ENCODE measurements at regions not wholly inside any gene's neighbourhood (a gene's known extent, or its start where the extent isn't known, plus 50 kb on each side); places are given as distances from the start of the nearest gene placed in this dataset.

GRCh38 chr11:25992294-25992693, 339.6 kb upstream of the ANO3 start:
- no peak for DNase-seq

- no peak for DNase-seq
These were observed 338.9 kb upstream of the ANO3 start for GRCh38 chr11:25993016-25993415.

DNA sequence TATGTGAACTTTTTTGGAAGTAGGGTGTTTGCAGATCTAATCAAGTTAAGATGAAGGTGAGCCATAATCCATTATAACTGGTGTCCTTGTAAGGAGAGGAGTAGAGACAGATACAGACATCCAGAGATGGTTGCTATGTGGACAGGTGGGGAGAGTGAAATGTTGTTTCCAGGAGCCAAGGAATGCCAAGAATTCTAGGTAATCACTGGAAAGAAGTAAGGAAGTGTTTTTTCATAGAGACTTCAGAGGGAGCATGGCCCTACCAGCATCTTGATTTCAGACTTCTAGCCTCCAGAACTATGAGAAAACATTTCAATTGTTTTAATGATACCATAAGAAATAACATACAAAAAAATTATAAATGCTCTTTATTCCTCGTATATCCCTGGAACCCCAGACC, 320.5 kb upstream of the ANO3 start:
- DNase-seq, result no peak

GRCh38 chr11:26014456-26015115, 317.3 kb upstream of the ANO3 start:
- DNase-seq, result no peak

DNA sequence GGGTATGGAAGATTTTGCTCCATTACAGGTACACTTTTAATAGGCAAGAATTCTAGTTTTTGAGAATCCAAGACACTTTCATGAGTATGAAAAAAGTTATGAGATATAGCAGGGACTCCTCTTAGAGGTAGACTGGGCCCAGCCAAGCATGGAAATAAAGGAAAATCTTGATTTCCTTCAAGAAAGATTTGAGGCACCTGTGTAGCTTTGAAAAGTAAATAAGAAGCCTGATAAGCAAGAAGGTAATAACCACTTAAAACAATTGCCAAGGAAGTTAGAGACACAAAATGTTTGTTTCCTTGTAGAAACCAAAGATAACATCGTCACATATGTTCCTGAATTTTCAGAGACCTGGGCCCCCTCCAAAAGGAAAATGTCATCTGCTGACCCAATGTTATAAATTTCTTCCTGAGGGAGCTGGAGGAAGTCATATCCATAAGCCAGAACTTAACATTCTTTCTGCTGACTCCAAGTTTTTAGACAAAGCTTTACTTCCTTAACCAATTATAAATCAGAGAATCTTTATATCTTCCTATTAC, 314.5 kb upstream of the ANO3 start:
- peak; percentile 53 for DNase-seq

GRCh38 chr11:26017903-26018302, 314.0 kb upstream of the ANO3 start:
- no peak for DNase-seq

- no peak for DNase-seq
These were observed 313.6 kb upstream of the ANO3 start for GRCh38 chr11:26018336-26018735.

DNA sequence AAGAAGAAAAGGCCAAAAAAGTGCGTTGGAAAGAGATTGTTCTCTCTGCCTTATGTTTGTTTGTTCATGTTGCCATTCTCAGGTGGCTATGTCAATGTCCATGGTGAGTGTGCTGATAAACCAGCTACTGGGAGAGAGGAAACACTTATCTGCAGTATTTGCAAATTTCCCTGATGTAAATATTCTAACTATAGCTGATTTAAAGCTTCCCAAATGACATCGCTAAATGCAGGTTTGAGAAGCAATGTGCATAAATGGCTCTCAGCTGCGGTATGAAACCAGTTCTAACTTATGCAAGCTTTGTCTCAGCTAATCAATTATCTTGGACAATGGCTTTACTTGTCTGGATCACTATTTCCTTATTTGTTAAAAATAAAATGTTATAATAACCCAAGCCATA, 312.5 kb upstream of the ANO3 start:
- no peak for DNase-seq

DNA sequence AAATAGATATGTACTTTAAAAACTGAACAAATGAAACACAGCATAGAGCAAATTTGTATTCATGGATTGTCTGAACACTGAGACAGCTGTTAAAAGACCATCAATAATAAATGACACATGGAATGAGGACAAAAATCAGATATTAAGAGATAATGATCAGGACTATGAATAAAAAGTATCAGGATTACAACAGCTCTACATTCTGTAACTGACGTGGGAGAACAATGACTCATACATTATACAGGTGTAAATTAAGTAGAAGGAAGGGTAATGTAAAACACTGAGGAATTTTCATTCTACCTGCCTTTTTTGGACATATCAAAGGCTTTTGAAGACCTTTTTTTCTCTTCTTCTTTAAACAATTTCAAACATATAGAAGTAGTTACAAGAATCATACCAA, 310.9 kb upstream of the ANO3 start:
- DNase-seq, result no peak

- no peak for DNase-seq
These were observed 308.9 kb upstream of the ANO3 start for GRCh38 chr11:26023057-26023456.

DNA sequence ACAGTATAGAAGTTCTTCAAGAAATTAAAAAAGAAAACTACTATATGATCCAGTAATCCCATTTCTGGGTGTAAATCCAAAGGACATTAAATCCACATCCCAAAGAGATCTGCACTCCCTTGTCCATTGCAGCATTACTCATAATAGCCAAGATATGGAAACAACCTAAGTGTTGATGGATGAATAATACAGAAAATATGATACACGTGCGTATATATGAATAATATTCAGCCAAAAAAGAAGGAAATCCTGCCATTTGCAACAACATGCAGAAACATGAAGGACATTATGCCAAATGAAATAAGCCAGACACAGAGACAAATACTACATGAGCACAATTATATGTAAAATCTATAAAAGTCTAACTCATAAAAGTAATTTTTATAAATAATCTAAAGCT, 306.3 kb upstream of the ANO3 start:
- no peak for DNase-seq

GRCh38 chr11:26026078-26026477, 305.9 kb upstream of the ANO3 start:
- no peak for DNase-seq

GRCh38 chr11:26027887-26028286, 304.0 kb upstream of the ANO3 start:
- DNase-seq, result no peak

GRCh38 chr11:26028393-26028911, 303.5 kb upstream of the ANO3 start:
- no peak for DNase-seq

DNA sequence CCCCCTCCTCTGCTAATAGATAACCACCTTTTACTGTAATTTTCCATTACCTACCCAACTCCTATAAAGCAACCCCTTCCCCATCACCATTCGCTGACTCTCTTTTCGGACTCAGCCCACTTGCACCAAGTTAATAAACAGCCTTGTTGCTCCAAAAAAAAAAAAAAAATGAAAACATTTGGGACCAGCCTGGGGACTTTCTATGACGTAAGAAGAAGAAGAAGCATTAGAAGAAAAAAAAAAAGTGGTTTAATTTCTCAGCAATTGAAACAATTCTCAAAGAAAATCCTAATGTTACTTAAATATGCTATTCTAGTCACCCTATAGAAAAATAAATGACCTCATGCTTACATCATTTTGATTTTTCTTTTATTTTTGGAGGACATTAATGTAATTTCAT, 301.5 kb upstream of the ANO3 start:
- no peak for DNase-seq

GRCh38 chr11:26032241-26032640, 299.7 kb upstream of the ANO3 start:
- no peak for DNase-seq

GRCh38 chr11:26035696-26036095, 296.2 kb upstream of the ANO3 start:
- DNase-seq, result no peak

- DNase-seq, result no peak
These were observed 294.2 kb upstream of the ANO3 start for GRCh38 chr11:26037716-26038115.

- DNase-seq, result no peak
These were observed 291.6 kb upstream of the ANO3 start for GRCh38 chr11:26040339-26040738.

- DNase-seq, result no peak
These were observed 289.8 kb upstream of the ANO3 start for GRCh38 chr11:26042113-26042512.

GRCh38 chr11:26043665-26044064, 288.3 kb upstream of the ANO3 start:
- no peak for DNase-seq

DNA sequence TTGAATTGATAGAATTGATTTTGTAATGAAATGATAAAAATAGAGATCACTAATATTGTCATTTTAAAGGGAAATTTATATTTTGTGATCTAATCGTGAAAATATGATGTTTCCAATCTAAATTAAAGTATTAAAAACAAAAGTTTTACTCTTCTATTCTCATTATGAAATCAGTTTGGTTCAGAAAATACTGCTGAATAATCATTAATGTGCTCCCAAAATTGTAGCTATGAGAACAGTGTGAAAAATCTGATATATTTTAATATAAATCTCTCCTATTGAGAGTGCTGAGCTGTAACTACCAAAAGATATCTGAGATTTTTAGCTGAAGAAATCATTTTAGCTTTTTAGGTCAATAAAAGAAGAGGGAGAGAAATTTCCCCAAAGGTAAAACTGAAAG, 287.5 kb upstream of the ANO3 start:
- no peak for DNase-seq

DNA sequence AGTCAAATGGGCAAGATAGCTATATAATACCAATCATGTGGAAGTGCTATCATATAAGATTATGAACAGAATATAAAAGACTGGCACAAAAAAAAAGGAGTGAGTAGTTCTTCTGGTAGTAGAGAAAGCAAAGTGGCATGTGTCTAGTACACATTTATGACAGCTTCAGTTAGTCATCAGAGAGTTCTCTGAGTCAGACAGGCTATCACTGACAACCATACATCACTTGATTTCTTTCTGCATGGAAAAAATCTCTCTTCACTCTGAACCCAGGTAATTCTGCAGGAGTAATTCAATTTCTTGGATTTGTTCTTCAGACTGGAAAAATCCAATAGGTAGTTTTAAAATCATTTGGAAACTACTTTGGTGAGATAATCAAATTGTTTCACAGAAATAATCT, 286.8 kb upstream of the ANO3 start:
- no peak for DNase-seq

DNA sequence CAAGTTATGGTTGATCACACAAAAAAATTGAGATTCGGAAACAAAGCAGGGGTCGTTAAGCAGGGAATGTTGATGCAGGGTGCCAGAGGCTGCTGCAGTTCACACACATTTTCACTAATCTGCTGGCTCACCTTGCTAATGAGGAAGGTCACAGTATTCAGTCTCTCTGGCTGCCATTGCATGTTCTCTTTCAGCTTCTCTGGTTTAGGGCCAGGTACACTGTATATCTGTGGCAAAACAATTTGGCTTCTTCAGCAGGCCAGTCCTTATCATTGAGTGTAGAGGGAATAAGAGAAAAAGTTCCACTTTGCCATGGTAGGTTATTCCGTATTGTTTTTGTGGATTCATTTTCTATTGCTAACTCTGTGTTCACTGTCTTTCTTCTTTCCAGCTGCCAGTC, 283.7 kb upstream of the ANO3 start:
- no peak for DNase-seq

DNA sequence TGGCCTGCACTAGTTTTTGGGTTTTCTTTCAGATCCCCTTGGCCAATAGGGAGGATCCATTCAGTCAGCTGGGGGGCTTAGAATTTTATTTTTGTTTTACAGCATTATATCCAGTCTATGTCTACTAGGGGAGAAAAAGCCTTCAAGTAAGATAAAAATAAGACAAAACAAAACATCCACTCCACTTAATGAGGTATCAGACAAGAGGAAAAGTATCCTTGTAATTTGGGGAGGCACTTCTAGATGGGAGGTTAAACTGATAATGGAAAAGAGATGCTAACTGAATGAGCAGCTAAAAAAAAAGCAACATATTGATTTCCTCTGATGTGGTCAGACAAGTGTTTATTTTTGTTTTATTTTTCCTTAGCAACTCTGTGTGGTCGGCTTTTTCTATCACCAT, 278.0 kb upstream of the ANO3 start:
- no peak for DNase-seq
